Head of caudate nucleus (tissue), 42 donors: ENCODE measurements at regions not wholly inside any gene's neighbourhood (a gene's known extent, or its start where the extent isn't known, plus 50 kb on each side); places are given as distances from the start of the nearest gene placed in this dataset.
"Not testable (repeated sequence)": the region's sequence is repeated elsewhere in the genome, so short reads cannot be mapped to it uniquely, and the experiment has no call there.

ENCODE experiments used
- DNase-seq, 42 donors: peaks; one replicate each; pipeline versions ENCODE4 v3.0.0 to v3.0.0-alpha.2; 2020 to 2021; ENCODE audit warnings: mixed read lengths in 7 of 42
- intact Hi-C: fragments of 100-400 bp; cut with DNase I; formaldehyde crosslinking; loops from one replicate; pipeline ENCODE4 v1.15.0; 2022

GRCh38 chr2:16238786-16239185 is 298.4 kb downstream of the MYCN start:
- intact Hi-C loops = no loop called here
- DNase-seq = peak in 2 of 42 donors; percentile 6 to 10

GRCh38 chr2:16238001-16238761 is 297.8 kb downstream of the MYCN start:
- intact Hi-C loops = no loop called here
- DNase-seq = peak in 2 of 42 donors; percentile 22 to 32

DNA sequence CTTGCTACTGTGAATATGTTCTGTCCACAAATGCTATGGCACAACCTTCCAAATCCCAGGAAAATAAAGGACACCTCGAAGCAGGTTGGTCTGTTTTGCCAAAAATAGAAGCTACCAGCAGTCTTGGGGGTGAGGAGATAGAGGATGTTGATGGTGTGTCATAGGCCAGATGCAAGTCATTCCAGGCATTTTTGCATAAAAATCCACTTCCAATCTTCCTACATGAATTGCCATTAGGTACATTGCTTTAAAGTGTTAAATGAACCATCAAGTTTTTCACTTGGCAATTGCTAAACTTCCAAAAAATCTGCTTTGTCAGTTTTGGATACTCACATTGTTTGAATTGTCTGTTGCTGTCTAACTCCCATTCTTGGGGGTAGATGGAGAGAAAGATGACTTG is 295.4 kb downstream of the MYCN start:
- intact Hi-C loops = no loop called here
- no peak for DNase-seq

DNA sequence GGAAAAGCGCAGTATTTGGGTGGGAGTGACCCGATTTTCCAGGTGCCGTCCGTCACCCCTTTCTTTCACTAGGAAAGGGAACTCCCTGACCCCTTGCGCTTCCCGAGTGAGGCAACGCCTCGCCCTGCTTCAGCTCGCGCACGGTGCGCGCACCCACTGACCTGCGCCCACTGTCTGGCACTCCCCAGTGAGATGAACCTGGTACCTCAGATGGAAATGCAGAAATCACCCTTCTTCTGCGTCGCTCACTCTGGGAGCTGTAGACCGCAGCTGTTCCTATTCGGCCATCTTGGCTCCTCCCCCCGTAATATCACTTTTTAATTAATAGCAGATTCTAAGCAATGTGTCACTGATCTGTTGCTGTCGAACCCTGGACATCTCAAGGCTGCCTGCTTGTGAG is 294.9 kb downstream of the MYCN start:
- DNase-seq, intact Hi-C loops: not testable (repeated sequence)

DNA sequence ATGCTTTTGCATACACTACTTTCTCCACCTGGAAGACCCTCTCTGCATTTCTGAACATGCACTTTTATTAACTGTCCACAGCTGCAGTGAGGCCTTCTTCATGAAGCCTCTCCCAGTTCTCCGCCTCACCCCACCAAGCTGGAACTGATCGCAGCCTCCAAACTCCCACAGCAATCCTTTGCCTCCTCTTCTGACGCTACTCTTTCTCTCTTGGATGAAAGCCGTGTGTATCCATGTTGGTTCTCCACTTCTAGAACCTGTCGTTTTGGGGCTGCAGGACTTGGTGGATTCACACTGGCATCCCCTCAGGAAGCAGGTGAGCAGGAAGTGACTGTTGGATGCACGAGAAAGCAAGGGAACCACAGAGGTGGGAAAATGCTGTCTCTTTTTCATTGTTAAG is 288.6 kb downstream of the MYCN start:
- DNase-seq = no peak
- intact Hi-C loops = no loop called here

DNA sequence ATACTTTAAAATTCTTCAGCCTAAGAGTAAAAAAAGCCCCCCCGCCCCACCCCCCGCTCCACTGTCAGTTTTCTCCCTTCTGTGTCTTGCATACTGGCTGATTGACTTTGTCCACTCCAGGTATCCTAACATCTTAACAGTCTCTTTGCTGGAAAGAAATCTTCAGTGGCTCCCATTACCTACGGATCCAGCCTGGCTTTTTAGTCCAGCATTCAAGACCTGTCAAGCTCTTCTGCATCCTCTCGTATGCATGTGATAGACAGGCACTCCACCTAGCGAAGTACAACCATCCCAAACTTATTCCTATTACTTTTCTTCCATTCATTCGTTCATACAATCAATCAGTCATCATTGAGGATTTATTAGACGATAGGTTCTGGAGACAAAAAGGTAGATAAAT is 288.1 kb downstream of the MYCN start:
- intact Hi-C loops = no loop called here
- no peak for DNase-seq

DNA sequence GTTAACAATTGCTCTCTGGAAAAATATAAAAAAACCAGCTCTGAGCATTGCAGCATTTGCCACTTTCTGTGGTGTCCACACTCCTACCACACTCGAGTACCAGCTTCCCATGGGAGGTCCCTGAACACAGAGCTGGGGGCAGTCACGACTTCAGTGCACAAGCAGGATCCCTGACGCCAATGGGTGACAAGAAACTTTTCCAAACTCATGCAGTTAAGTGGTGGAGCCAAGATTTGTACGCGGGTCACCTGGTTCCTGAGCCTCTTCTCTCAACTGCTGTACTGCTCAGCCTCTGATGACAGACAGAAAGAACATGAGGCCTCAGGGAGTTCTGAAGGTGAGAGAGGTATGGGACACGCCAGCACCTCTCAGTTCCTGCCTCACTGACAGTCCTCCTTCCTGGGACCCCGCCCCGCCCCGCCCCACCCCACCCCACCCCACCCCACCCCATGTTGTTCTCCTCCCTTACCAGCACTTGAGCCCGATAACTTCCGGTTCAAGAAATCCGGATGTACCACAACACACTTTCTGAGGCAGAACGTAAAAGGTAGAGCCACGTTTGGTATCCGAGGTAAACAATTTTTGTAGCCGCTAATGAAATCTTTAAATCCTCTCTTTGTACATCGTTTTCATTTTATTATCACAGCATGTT is 287.6 kb downstream of the MYCN start:
- intact Hi-C loops = no loop called here
- DNase-seq = no peak

- peak in 30 of 42 donors; percentile 18 to 73 (median 39) for DNase-seq
- intact Hi-C loops = no loop called here
Measured at GRCh38 chr2:16226943-16227664, 286.8 kb downstream of the MYCN start.

DNA sequence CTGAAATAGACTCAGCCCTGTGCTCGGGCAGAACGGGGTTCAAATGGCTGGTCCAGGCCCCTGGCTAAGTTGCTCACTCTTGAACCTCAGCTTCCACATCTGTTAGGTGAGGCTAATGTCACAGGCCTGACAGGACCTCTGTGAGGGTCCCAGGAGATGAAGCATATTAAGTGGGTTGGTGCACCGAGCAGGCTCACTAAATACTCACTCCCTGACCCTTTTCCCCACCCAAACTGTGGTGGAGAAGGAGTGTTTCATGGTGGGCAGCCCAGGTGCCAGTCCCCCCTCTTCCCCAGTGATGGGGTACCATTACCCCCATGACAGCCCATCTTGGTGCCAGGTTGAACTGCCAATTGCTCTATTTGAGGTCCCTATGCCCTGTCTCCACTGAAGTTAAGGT is 286.0 kb downstream of the MYCN start:
- DNase-seq = no peak
- intact Hi-C loops = no loop called here

DNA sequence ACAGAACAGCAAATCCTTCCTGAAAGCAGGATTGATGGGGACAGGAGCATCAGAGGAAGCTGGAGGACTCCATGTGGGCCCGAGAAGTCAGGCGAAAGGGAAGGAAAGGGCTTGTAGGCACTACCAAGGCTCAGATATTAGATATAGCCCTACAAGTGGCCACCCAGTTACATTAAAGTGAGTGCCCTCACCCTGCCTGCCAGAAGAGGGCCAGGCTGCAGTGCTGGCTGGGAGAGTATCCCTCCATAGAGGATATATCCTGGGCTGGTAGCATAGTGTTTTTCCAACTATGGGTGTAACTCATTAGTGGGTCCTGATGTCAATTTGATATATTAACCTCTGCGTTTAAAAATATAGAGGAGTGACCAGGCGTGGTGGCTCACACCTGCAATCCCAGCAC is 285.2 kb downstream of the MYCN start:
- DNase-seq = no peak
- intact Hi-C loops = no loop called here

GRCh38 chr2:16225071-16225470 is 284.7 kb downstream of the MYCN start:
- DNase-seq = no peak
- intact Hi-C loops = no loop called here

- DNase-seq = no peak
- intact Hi-C loops = no loop called here
Measured at GRCh38 chr2:16224298-16225045, 284.1 kb downstream of the MYCN start.

GRCh38 chr2:16223841-16224177 is 283.5 kb downstream of the MYCN start:
- no peak for DNase-seq
- intact Hi-C loops = no loop called here

GRCh38 chr2:16223161-16223840 is 283.0 kb downstream of the MYCN start:
- peak in 1 of 42 donors; percentile 28 for DNase-seq

DNA sequence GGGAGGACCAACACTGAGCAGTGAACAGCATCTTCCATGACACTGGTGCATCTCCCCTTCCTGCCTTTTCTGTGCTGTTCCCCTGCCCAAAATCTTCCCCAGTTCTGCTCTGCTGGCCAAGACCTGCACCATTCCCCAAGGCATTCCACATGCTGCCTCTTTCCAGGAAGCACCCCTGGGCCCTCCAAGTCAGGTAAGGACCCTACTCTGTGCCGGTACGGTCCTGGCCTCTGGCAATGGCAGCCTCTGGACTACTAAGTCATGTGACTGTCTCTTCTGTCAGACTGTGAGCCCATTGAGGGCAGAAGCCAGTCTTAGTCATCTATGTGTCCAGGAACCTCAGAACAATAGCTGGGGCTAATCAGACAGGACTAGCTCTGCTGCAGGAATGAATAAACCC is 282.0 kb downstream of the MYCN start:
- intact Hi-C loops = no loop called here
- no peak for DNase-seq

More at GRCh38 chr2:16223161-16223840, 283.0 kb downstream of the MYCN start:
- intact Hi-C loops = no loop called here

- no peak for DNase-seq
- intact Hi-C loops = no loop called here
Measured at GRCh38 chr2:16221461-16222010, 281.2 kb downstream of the MYCN start.

GRCh38 chr2:16219292-16219975 is 279.1 kb downstream of the MYCN start:
- no peak for DNase-seq
- intact Hi-C loops = loop anchor here (10.0 kb wide), 1 partner anchor 275 kb away; the partner anchor contains the start of gene MYCN

GRCh38 chr2:16218625-16219024 is 278.3 kb downstream of the MYCN start:
- intact Hi-C loops = loop anchor here (10.0 kb wide), 1 partner anchor 274 kb away; the partner anchor contains the start of gene MYCN
- peak in 22 of 42 donors; percentile 11 to 74 (median 28) for DNase-seq
